ENCODE measurements at regions not wholly inside any gene's neighbourhood (a gene's known extent, or its start where the extent isn't known, plus 50 kb on each side); places are given as distances from the start of the nearest gene placed in this dataset.

- no peak for TF ChIP-seq POLR2AphosphoS5 (IDR thresholded peaks at IDR 0.05; ENCODE audit: low read depth, low read length)
- TF ChIP-seq POLR2A (IDR thresholded peaks at IDR 0.05; ENCODE audit: low read depth, low read length): no peak
Observed at GRCh38 chr10:30697806-30698205, 68.3 kb upstream of the LYZL2 start.
